ENCODE measurements at regions not wholly inside any gene's neighbourhood (a gene's known extent, or its start where the extent isn't known, plus 50 kb on each side); places are given as distances from the start of the nearest gene placed in this dataset.

DNA sequence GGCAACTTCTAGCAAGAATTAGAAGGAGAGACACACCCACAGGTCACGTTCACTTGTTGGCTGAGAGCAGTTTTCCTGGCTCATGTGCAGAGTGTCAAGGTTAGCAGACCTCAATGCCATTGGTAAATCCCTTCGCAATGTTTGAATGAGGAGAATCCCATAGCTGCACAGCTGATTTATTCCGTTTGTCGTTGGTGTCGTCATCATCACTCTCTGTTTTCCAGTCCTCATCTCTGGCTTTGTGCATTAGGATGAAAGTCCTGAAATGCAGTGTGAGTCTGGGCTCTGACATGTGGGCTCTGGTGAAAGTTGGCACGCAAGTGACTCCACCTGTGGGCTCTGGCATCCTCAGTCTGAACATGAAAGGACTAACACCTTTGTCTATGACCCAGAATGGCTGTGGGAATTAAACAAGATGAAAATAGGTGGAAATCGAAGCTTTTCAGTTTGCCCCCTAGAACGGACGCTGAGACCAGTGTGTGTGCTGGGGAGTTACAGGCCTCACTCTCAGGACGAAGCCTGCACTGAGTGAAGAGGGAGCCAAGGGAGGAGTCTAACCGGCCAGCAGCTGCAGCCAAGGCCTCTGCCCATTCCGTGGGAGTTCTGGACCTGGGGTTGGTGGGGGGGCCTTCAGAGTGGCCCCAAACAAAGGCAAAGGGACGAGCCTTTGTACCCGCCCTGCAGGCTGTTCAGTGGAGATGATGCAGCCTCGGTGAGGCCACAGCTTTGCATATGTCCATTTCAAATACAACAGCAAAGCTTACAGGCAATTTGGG lies 74.8 kb upstream of the ZNF516 start:
- Histone ChIP-seq H3K36me3 (no peaks in the 10 kb centered on the region), H3K4me1 (peaks cover 0 to 15% (median 6%) of the 10 kb centered on the region in 4 donors), H3K4me3 (no peak overlapping the region), H3K9me3 (no peaks in the 10 kb centered on the region), H3K27me3 (no peaks in the 10 kb centered on the region), H3K27ac (no peak overlapping the region)
- TF ChIP-seq, protein P1, sequence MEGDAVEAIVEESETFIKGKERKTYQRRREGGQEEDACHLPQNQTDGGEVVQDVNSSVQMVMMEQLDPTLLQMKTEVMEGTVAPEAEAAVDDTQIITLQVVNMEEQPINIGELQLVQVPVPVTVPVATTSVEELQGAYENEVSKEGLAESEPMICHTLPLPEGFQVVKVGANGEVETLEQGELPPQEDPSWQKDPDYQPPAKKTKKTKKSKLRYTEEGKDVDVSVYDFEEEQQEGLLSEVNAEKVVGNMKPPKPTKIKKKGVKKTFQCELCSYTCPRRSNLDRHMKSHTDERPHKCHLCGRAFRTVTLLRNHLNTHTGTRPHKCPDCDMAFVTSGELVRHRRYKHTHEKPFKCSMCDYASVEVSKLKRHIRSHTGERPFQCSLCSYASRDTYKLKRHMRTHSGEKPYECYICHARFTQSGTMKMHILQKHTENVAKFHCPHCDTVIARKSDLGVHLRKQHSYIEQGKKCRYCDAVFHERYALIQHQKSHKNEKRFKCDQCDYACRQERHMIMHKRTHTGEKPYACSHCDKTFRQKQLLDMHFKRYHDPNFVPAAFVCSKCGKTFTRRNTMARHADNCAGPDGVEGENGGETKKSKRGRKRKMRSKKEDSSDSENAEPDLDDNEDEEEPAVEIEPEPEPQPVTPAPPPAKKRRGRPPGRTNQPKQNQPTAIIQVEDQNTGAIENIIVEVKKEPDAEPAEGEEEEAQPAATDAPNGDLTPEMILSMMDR (IDR thresholded peaks at IDR 0.05), result no peak
- intact Hi-C loops (cut with DNase I), result no loop called here
- 87% methylated on average over 15 of the region's 15 CpGs for WGBS, 2 donors
- DNase-seq, result no peak

DNA sequence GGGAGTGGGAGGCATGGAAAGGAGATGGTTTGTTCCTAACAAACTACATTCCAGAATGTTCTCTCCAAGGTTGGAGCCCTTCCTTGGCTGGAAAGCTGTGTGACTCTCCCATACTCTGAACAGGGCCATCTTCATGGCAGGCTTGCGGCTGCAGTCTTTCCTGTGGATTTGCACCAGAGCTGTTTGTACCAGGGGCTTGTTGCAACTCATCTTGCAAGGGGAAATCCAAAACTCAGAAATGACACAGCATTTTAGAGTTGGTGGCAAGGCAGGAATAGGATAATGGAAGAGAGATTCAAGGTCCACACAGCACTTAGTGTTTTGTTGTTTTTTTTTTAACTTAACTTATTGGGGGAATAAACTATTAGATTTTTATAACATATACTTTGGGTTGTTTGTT lies 73.7 kb upstream of the ZNF516 start:
- WGBS, 2 donors, result 87 to 95% methylated on average over 1 of the region's 1 CpG
- no peaks in the 10 kb centered on the region for H3K9me3 ChIP-seq
- intact Hi-C loops (cut with DNase I), result no loop called here
- peaks cover 0 to 25% (median 13%) of the 10 kb centered on the region in 4 donors for H3K4me1 ChIP-seq
- DNase-seq, result no peak
- H3K4me3 ChIP-seq, result no peak overlapping the region
- H3K27me3 ChIP-seq, result no peaks in the 10 kb centered on the region
- H3K36me3 ChIP-seq, result no peaks in the 10 kb centered on the region
- no peak overlapping the region for H3K27ac ChIP-seq
- no peak for TF ChIP-seq EP300 (IDR thresholded peaks at IDR 0.05)
- TF ChIP-seq, protein P1 (IDR thresholded peaks at IDR 0.05), result no peak
- TF ChIP-seq POLR2AphosphoS5 (IDR thresholded peaks at IDR 0.05), result no peak
- no peak for TF ChIP-seq POLR2A (IDR thresholded peaks at IDR 0.05)

DNA sequence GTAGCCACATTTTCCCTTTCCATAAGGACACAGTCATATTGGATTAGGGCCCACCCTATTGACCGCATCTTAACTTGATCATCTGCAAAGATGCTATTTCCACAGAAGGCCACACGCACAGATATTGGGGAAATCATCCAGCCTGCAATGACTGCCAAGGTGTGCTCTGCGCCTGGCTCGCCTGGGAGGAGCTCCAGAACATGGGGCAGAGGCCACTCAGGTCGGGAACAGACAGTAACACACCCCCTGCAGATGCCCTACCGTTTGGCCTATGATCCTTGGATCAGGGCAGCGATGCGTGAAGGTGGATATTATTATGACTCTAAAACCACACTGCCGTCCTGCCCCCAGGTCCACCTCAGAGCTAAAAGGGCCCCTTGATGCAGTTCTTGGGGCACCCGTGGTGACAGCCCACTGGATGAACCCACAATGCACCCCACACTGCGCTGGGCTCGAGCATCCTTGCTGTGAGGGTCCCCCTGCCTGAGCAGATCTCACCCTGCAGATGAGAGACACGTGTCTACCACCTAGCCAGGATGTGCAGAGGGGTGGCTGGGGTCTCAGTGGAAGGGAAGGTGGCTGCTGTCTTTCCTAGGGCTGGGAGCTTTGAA lies 72.9 kb upstream of the ZNF516 start:
- Histone ChIP-seq H3K36me3 (no peaks in the 10 kb centered on the region), H3K27me3 (no peaks in the 10 kb centered on the region), H3K27ac (no peak overlapping the region), H3K4me1 (peaks cover 0 to 25% (median 13%) of the 10 kb centered on the region in 4 donors), H3K4me3 (no peak overlapping the region), H3K9me3 (no peaks in the 10 kb centered on the region)
- intact Hi-C loops (cut with DNase I), result no loop called here
- DNase-seq, result no peak
- TF ChIP-seq POLR2A (IDR thresholded peaks at IDR 0.05), result no peak
- TF ChIP-seq, protein P1 (IDR thresholded peaks at IDR 0.05), result no peak
- TF ChIP-seq POLR2AphosphoS5 (IDR thresholded peaks at IDR 0.05), result no peak
- TF ChIP-seq EP300 (IDR thresholded peaks at IDR 0.05), result no peak
- WGBS, 2 donors, result 82 to 83% methylated on average over 13 of the region's 13 CpGs

DNA sequence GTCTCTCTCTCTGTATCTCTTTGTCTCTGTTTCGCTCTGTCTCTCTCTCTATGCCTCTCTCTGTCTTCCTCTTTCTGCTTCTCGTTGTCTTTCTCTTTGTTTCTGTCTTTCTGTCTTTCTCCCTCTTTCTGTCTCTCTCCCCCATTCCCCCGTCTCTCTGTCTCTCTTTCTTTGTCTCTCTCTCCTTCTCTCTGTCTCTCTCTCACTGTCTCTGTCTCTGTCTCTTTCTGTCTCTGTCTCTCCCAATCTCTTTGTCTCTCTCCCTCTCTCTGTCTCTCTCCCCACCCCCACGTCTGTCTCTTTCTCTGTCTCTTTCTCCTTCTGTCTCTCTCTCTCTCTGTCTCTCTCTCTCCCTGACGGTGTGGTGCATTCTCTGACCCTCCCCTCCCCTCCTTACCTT lies 71.9 kb upstream of the ZNF516 start:
- Histone ChIP-seq H3K36me3 (no peaks in the 10 kb centered on the region), H3K27ac (no peak overlapping the region), H3K27me3 (no peaks in the 10 kb centered on the region), H3K9me3 (no peaks in the 10 kb centered on the region), H3K4me3 (no peak overlapping the region), H3K4me1 (peaks cover 0 to 25% (median 13%) of the 10 kb centered on the region in 4 donors)
- no peak for DNase-seq
- intact Hi-C loops (cut with DNase I), result no loop called here
- 79 to 81% methylated on average over 5 of the region's 5 CpGs for WGBS, 2 donors
- TF ChIP-seq POLR2A (IDR thresholded peaks at IDR 0.05) (no peak), POLR2AphosphoS5 (IDR thresholded peaks at IDR 0.05) (no peak), EP300 (IDR thresholded peaks at IDR 0.05) (no peak)
- TF ChIP-seq, protein P1 (IDR thresholded peaks at IDR 0.05), result no peak

All from sigmoid colon (tissue), 6 donors.